ENCODE measurements at regions not wholly inside any gene's neighbourhood (a gene's known extent, or its start where the extent isn't known, plus 50 kb on each side); places are given as distances from the start of the nearest gene placed in this dataset.

DNA sequence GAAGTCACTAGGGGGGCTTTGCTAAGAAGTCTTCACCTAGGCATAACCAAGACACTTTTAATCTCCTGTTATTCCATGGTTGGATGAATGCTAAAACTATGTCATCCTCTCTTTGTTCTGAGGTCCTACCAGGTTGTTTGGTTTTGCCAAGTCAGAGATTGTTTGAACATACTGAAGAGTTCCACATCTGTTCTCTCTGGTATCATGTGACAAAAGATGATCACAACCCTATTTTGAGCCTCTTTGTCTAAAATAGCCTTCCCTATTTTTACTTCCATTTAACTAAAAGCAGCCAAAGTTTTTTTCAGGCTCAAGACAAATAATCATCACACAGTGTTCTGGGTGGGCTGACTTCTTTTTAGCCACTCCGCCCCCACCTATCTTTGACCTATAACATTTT, 218.4 kb upstream of the LMCD1 start:
- DNase-seq, result no peak
- TF ChIP-seq, protein P1, sequence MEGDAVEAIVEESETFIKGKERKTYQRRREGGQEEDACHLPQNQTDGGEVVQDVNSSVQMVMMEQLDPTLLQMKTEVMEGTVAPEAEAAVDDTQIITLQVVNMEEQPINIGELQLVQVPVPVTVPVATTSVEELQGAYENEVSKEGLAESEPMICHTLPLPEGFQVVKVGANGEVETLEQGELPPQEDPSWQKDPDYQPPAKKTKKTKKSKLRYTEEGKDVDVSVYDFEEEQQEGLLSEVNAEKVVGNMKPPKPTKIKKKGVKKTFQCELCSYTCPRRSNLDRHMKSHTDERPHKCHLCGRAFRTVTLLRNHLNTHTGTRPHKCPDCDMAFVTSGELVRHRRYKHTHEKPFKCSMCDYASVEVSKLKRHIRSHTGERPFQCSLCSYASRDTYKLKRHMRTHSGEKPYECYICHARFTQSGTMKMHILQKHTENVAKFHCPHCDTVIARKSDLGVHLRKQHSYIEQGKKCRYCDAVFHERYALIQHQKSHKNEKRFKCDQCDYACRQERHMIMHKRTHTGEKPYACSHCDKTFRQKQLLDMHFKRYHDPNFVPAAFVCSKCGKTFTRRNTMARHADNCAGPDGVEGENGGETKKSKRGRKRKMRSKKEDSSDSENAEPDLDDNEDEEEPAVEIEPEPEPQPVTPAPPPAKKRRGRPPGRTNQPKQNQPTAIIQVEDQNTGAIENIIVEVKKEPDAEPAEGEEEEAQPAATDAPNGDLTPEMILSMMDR (IDR thresholded peaks at IDR 0.05; ENCODE audit: partially characterized antibody, unreplicated experiment), result no peak
- Mint-ChIP-seq H3K27ac (ENCODE audit: unreplicated experiment) (no peak overlapping the region), H3K4me1 (ENCODE audit: low read depth, unreplicated experiment) (peaks cover 5% of the 10 kb centered on the region), H3K4me3 (ENCODE audit: unreplicated experiment) (no peak overlapping the region), H3K36me3 (ENCODE audit: unreplicated experiment) (no peaks in the 10 kb centered on the region), H3K9me3 (ENCODE audit: unreplicated experiment) (no peaks in the 10 kb centered on the region), H3K27me3 (ENCODE audit: unreplicated experiment) (no peaks in the 10 kb centered on the region)

DNA sequence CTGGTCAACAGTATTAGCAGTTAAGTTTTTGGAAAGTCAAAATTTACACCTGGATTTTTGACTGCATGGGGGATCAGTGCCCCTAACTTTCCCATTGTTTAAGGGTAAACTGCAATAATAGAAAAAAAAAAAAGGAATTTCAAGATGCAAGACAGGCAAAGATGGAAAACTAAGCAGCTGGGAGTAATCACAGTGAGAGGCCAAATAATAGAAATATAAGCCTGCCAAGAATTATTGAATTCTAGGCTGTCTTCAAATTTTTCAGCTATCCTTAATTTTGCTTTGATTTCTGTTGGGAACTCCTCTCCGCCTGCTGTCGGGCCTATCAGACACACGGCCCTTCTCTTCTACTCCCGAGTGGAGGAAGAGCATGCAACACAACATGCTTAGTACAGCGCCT, 215.5 kb upstream of the LMCD1 start:
- H3K36me3 Mint-ChIP-seq (ENCODE audit: unreplicated experiment), result no peaks in the 10 kb centered on the region
- no peak overlapping the region for H3K27ac Mint-ChIP-seq (ENCODE audit: unreplicated experiment)
- no peaks in the 10 kb centered on the region for H3K9me3 Mint-ChIP-seq (ENCODE audit: unreplicated experiment)
- TF ChIP-seq, protein P1 (IDR thresholded peaks at IDR 0.05; ENCODE audit: partially characterized antibody, unreplicated experiment), result no peak
- no peak for DNase-seq
- H3K27me3 Mint-ChIP-seq (ENCODE audit: unreplicated experiment), result no peaks in the 10 kb centered on the region
- no peak overlapping the region for H3K4me3 Mint-ChIP-seq (ENCODE audit: unreplicated experiment)
- no peaks in the 10 kb centered on the region for H3K4me1 Mint-ChIP-seq (ENCODE audit: low read depth, unreplicated experiment)

DNA sequence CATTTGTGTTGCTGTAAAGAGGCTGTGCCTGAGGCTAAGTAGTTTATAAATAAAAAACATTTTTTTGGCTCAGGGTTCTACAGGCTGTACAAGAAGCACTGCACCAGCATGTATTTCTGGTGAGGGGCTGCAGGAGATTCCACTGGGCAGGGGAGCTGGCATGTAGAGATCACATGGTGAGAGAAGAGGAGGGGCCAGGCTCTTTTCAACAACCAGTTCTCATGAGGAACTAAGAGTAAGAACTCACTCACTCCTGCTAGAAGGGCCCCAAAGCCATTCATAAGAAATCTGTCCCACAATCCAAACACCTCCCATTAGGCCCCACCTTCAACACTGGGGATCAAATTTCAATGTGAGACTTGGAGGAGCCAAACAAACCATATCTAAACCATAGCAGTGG, 214.9 kb upstream of the LMCD1 start:
- no peak overlapping the region for H3K27ac Mint-ChIP-seq (ENCODE audit: unreplicated experiment)
- DNase-seq, result no peak
- H3K36me3 Mint-ChIP-seq (ENCODE audit: unreplicated experiment), result no peaks in the 10 kb centered on the region
- no peaks in the 10 kb centered on the region for H3K4me1 Mint-ChIP-seq (ENCODE audit: low read depth, unreplicated experiment)
- TF ChIP-seq, protein P1 (IDR thresholded peaks at IDR 0.05; ENCODE audit: partially characterized antibody, unreplicated experiment), result no peak
- H3K27me3 Mint-ChIP-seq (ENCODE audit: unreplicated experiment), result peaks cover 3% of the 10 kb centered on the region
- no peaks in the 10 kb centered on the region for H3K9me3 Mint-ChIP-seq (ENCODE audit: unreplicated experiment)
- no peak overlapping the region for H3K4me3 Mint-ChIP-seq (ENCODE audit: unreplicated experiment)

DNA sequence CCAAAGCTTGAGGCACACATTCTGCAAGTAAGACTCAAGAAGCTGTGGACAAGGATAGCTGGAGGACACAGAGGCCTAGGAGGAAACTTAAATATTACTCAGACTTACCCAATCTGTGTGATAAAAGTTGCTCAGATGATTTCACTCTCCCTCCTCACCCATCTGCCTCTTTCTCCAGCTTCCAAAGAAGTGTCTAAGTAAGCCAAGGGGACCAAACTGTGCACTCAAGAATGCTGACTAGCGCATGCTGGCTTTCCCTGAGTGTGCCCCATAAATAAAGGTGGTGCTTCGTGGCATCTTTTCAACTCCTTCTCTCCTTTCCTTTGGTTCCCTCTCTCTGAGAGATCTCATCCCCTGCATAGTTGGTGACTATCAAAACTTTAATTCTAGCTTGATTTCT, 211.0 kb upstream of the LMCD1 start:
- no peak for DNase-seq
- H3K36me3 Mint-ChIP-seq (ENCODE audit: unreplicated experiment), result no peaks in the 10 kb centered on the region

DNA sequence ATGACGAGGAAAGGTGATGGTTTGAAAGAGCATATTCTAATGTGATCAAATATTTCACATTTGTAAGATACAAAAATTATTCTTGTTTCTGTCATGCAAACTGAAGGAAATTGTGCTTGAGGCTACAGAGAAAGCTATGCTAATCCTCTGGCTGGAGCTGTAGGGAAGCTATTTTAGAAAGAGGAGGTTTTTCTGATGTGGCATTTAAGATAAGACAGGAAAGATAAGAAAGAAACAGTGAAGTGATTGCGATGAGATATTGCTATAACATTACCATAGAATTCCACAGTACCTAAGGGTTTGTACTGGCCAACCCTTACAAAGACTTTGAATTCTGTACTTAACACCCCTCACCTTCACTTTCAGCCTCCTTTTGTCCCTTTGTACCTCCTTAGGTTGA, 205.2 kb upstream of the LMCD1 start:
- Mint-ChIP-seq H3K27me3 (ENCODE audit: unreplicated experiment) (peaks cover 2% of the 10 kb centered on the region), H3K27ac (ENCODE audit: unreplicated experiment) (no peak overlapping the region), H3K4me3 (ENCODE audit: unreplicated experiment) (no peak overlapping the region), H3K36me3 (ENCODE audit: unreplicated experiment) (no peaks in the 10 kb centered on the region), H3K4me1 (ENCODE audit: low read depth, unreplicated experiment) (no peaks in the 10 kb centered on the region), H3K9me3 (ENCODE audit: unreplicated experiment) (no peaks in the 10 kb centered on the region)
- TF ChIP-seq, protein P1 (IDR thresholded peaks at IDR 0.05; ENCODE audit: partially characterized antibody, unreplicated experiment), result no peak
- DNase-seq, result no peak

More for the DNA sequence above, 211.0 kb upstream of the LMCD1 start:
- Mint-ChIP-seq H3K27me3 (ENCODE audit: unreplicated experiment) (peaks cover 3% of the 10 kb centered on the region), H3K9me3 (ENCODE audit: unreplicated experiment) (no peaks in the 10 kb centered on the region), H3K4me3 (ENCODE audit: unreplicated experiment) (no peak overlapping the region), H3K27ac (ENCODE audit: unreplicated experiment) (no peak overlapping the region), H3K4me1 (ENCODE audit: low read depth, unreplicated experiment) (no peaks in the 10 kb centered on the region)
- TF ChIP-seq, protein P1 (IDR thresholded peaks at IDR 0.05; ENCODE audit: partially characterized antibody, unreplicated experiment), result no peak
